ENCODE measurements at regions not wholly inside any gene's neighbourhood (a gene's known extent, or its start where the extent isn't known, plus 50 kb on each side); places are given as distances from the start of the nearest gene placed in this dataset.
"Not testable (repeated sequence)": the region's sequence is repeated elsewhere in the genome, so short reads cannot be mapped to it uniquely, and the experiment has no call there.

GRCh38 chr11:70900540-70900939, 351.8 kb downstream of the SHANK2 start:
- Histone ChIP-seq H3K27ac (no peak overlapping the region), H3K4me1 (peaks cover 0 to 6% (median 0%) of the 10 kb centered on the region in 4 donors), H3K4me3 (no peak overlapping the region), H3K9me3 (peaks cover 0 to 26% (median 8%) of the 10 kb centered on the region in 4 donors), H3K27me3 (no peaks in the 10 kb centered on the region), H3K36me3 (no peaks in the 10 kb centered on the region)
- WGBS, 2 donors = 69 to 74% methylated on average over 4 of the region's 4 CpGs
- TF ChIP-seq CTCF (IDR thresholded peaks at IDR 0.05) (no peak), POLR2A (IDR thresholded peaks at IDR 0.05) (no peak), EP300 (IDR thresholded peaks at IDR 0.05) (no peak)
- no peak for DNase-seq (ENCODE audit: low spot score in 2 of 2)

GRCh38 chr11:70901951-70902521, 350.3 kb downstream of the SHANK2 start:
- 21 to 40% methylated on average over 11 to 12 of the region's 15 CpGs for WGBS, 2 donors
- peak in 1 of 2 donors; percentile 19 for DNase-seq (ENCODE audit: low spot score in 2 of 2)
- Histone ChIP-seq H3K4me1 (peaks cover 0 to 6% (median 0%) of the 10 kb centered on the region in 4 donors), H3K27me3 (no peaks in the 10 kb centered on the region), H3K36me3 (no peaks in the 10 kb centered on the region), H3K9me3 (peaks cover 0 to 24% (median 7%) of the 10 kb centered on the region in 4 donors), H3K27ac (no peak overlapping the region), H3K4me3 (no peak overlapping the region)
- TF ChIP-seq POLR2A (IDR thresholded peaks at IDR 0.05) = no peak
- TF ChIP-seq EP300 (IDR thresholded peaks at IDR 0.05) = no peak
- no peak for TF ChIP-seq CTCF (IDR thresholded peaks at IDR 0.05)

GRCh38 chr11:70903229-70903628, 349.1 kb downstream of the SHANK2 start:
- not testable (repeated sequence) for H3K27me3 ChIP-seq
- peaks cover 0 to 12% (median 2%) of the 10 kb centered on the region in 4 donors for H3K9me3 ChIP-seq
- WGBS, 2 donors = 93% methylated on average over 8 of the region's 8 CpGs

GRCh38 chr11:70906101-70906500, 346.3 kb downstream of the SHANK2 start:
- no peak for TF ChIP-seq POLR2A (IDR thresholded peaks at IDR 0.05)
- no peak for TF ChIP-seq EP300 (IDR thresholded peaks at IDR 0.05)
- no peak for TF ChIP-seq CTCF (IDR thresholded peaks at IDR 0.05)
- no peak for DNase-seq (ENCODE audit: low spot score in 2 of 2)
- Histone ChIP-seq H3K9me3 (no peaks in the 10 kb centered on the region), H3K4me3 (no peak overlapping the region), H3K36me3 (no peaks in the 10 kb centered on the region), H3K4me1 (peaks cover 0 to 6% (median 0%) of the 10 kb centered on the region in 4 donors), H3K27me3 (no peaks in the 10 kb centered on the region), H3K27ac (no peak overlapping the region)
- WGBS, 2 donors = 90 to 98% methylated on average over 5 to 7 of the region's 12 CpGs

More at GRCh38 chr11:70903229-70903628, 349.1 kb downstream of the SHANK2 start:
- not testable (repeated sequence) for DNase-seq (ENCODE audit: low spot score in 2 of 2); H3K4me3 ChIP-seq; H3K36me3 ChIP-seq; H3K4me1 ChIP-seq; H3K27ac ChIP-seq

GRCh38 chr11:70908223-70908622, 344.2 kb downstream of the SHANK2 start:
- Histone ChIP-seq H3K4me3 (no peak overlapping the region), H3K27ac (no peak overlapping the region), H3K36me3 (no peaks in the 10 kb centered on the region), H3K27me3 (no peaks in the 10 kb centered on the region), H3K4me1 (no peaks in the 10 kb centered on the region), H3K9me3 (no peaks in the 10 kb centered on the region)
- no peak for TF ChIP-seq CTCF (IDR thresholded peaks at IDR 0.05)
- TF ChIP-seq EP300 (IDR thresholded peaks at IDR 0.05) = no peak
- TF ChIP-seq POLR2A (IDR thresholded peaks at IDR 0.05) = no peak
- WGBS, 2 donors = 59 to 73% methylated on average over 7 to 9 of the region's 9 CpGs
- DNase-seq (ENCODE audit: low spot score in 2 of 2) = no peak

- H3K36me3 ChIP-seq = no peaks in the 10 kb centered on the region
- no peak for TF ChIP-seq POLR2A (IDR thresholded peaks at IDR 0.05)
- TF ChIP-seq EP300 (IDR thresholded peaks at IDR 0.05) = no peak
- no peak for TF ChIP-seq CTCF (IDR thresholded peaks at IDR 0.05)
- WGBS, 2 donors = 90 to 91% methylated on average over 7 of the region's 7 CpGs
- no peak overlapping the region for H3K27ac ChIP-seq
- no peak overlapping the region for H3K4me3 ChIP-seq
- no peak for DNase-seq (ENCODE audit: low spot score in 2 of 2)
- no peaks in the 10 kb centered on the region for H3K27me3 ChIP-seq
- H3K9me3 ChIP-seq = no peaks in the 10 kb centered on the region
- H3K4me1 ChIP-seq = no peaks in the 10 kb centered on the region
Observed at GRCh38 chr11:70910835-70911234, 341.5 kb downstream of the SHANK2 start.
